GM21576 (cell line): ENCODE measurements at regions not wholly inside any gene's neighbourhood (a gene's known extent, or its start where the extent isn't known, plus 50 kb on each side); places are given as distances from the start of the nearest gene placed in this dataset.

Source experiments
- ATAC-seq: cut with Tn5 transposase; IDR thresholded peaks from one replicate; pipeline ENCODE4 v1.9.1; 2021; ENCODE audit warnings: mild to moderate bottlenecking, moderate library complexity; ENCODE audit not compliant: unreplicated experiment

GRCh38 chr18:37734406-37734805 is 168.8 kb upstream of the CELF4 start:
- ATAC-seq = no peak

- no peak for ATAC-seq
Measured at GRCh38 chr18:37729716-37730115, 164.1 kb upstream of the CELF4 start.

- ATAC-seq = no peak
Measured at GRCh38 chr18:37724206-37724605, 158.6 kb upstream of the CELF4 start.

- no peak for ATAC-seq
Measured at GRCh38 chr18:37721544-37722522, 156.2 kb upstream of the CELF4 start.

- ATAC-seq = no peak
Measured at GRCh38 chr18:37720663-37721062, 155.1 kb upstream of the CELF4 start.

GRCh38 chr18:37717656-37718055 is 152.1 kb upstream of the CELF4 start:
- ATAC-seq = no peak

- ATAC-seq = no peak
Measured at GRCh38 chr18:37717098-37717497, 151.5 kb upstream of the CELF4 start.

GRCh38 chr18:37716106-37716735 is 150.6 kb upstream of the CELF4 start:
- ATAC-seq = no peak

- no peak for ATAC-seq
Measured at GRCh38 chr18:37714691-37715090, 149.1 kb upstream of the CELF4 start.

- ATAC-seq = no peak
Measured at GRCh38 chr18:37712776-37713175, 147.2 kb upstream of the CELF4 start.

GRCh38 chr18:37711766-37712505 is 146.3 kb upstream of the CELF4 start:
- ATAC-seq = no peak

GRCh38 chr18:37710726-37711125 is 145.1 kb upstream of the CELF4 start:
- ATAC-seq = no peak

- no peak for ATAC-seq
Measured at GRCh38 chr18:37709740-37710139, 144.1 kb upstream of the CELF4 start.

- ATAC-seq = no peak
Measured at GRCh38 chr18:37705016-37705415, 139.4 kb upstream of the CELF4 start.

- no peak for ATAC-seq
Measured at GRCh38 chr18:37702841-37703240, 137.2 kb upstream of the CELF4 start.

GRCh38 chr18:37701967-37702366 is 136.4 kb upstream of the CELF4 start:
- ATAC-seq = no peak

GRCh38 chr18:37698508-37699040 is 133.0 kb upstream of the CELF4 start:
- no peak for ATAC-seq

GRCh38 chr18:37694516-37694915 is 128.9 kb upstream of the CELF4 start:
- no peak for ATAC-seq

- ATAC-seq = no peak
Measured at GRCh38 chr18:37691162-37691561, 125.6 kb upstream of the CELF4 start.

GRCh38 chr18:37689841-37690240 is 124.2 kb upstream of the CELF4 start:
- ATAC-seq = no peak

GRCh38 chr18:37684590-37684989 is 119.0 kb upstream of the CELF4 start:
- ATAC-seq = no peak
